ENCODE measurements at regions not wholly inside any gene's neighbourhood (a gene's known extent, or its start where the extent isn't known, plus 50 kb on each side); places are given as distances from the start of the nearest gene placed in this dataset.

DNA sequence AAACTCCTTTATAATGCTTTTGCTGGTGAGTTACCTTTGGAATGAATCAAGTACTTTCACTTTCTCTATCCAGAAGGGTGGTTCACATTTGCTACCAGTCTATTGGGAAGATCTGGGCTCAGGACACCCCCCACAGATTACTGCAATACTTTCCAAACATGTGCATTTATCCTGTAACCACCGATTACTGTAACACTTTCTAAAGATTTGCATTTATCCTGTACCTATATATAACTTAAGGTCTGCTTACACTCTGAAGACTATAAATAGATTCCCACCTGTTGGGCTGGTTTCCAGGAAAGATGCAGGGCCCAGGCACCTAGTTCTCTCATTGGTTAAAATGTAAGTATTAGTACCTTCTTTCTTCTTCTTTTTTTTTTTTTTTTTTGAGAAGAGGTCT lies 113.0 kb upstream of the NEDD4L start:
- in situ Hi-C loops (cut with HindIII; ENCODE audit: low sequenced_read_pairs), result no loop called here
- DNase-seq (ENCODE audit: low read depth, low spot score), result no peak
- TF ChIP-seq, protein P1, sequence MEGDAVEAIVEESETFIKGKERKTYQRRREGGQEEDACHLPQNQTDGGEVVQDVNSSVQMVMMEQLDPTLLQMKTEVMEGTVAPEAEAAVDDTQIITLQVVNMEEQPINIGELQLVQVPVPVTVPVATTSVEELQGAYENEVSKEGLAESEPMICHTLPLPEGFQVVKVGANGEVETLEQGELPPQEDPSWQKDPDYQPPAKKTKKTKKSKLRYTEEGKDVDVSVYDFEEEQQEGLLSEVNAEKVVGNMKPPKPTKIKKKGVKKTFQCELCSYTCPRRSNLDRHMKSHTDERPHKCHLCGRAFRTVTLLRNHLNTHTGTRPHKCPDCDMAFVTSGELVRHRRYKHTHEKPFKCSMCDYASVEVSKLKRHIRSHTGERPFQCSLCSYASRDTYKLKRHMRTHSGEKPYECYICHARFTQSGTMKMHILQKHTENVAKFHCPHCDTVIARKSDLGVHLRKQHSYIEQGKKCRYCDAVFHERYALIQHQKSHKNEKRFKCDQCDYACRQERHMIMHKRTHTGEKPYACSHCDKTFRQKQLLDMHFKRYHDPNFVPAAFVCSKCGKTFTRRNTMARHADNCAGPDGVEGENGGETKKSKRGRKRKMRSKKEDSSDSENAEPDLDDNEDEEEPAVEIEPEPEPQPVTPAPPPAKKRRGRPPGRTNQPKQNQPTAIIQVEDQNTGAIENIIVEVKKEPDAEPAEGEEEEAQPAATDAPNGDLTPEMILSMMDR (IDR thresholded peaks at IDR 0.05; ENCODE audit: low read depth, low read length), result no peak
- H3K4me3 ChIP-seq (ENCODE audit: low read depth, low read length), result no peak overlapping the region

DNA sequence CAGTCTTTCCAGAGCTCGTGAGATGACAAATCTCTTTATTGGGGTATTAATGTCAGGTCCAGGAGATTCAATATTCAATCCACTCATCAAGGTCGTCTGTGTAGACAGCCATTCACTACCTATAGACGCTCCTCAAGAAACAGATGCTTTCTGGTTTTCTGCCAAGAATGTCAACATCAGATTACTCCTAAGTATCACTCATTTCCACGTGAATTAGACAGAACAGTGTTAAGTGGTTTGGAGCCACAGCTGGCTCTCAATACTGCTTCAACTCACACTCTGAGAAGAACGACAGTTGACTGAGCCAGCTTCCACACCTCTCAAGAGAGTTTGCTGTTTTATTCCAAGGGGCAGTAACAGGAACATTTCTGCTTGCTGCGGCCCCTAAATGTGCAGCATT lies 113.5 kb upstream of the NEDD4L start:
- in situ Hi-C loops (cut with HindIII; ENCODE audit: low sequenced_read_pairs), result no loop called here
- TF ChIP-seq, protein P1 (IDR thresholded peaks at IDR 0.05; ENCODE audit: low read depth, low read length), result no peak
- H3K4me3 ChIP-seq (ENCODE audit: low read depth, low read length), result no peak overlapping the region
- DNase-seq (ENCODE audit: low read depth, low spot score), result no peak

DNA sequence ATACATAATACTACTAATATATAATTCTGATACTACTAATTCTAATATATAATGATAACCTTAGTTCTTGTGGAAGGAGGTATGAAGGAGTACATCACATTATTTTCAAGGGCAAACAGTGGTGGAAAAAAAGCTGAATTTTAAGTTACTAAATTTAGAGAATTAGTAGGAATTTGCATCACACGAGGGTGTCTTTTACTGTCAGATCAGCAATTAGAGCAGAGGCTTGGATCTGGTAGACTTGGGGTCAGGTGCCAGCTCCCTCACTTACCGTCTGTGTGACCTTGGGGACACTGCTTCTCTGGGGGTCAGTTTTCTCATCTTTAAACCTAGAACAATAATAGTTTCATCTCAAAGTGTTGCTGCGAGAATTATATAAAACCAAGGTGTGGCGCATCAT lies 114.1 kb upstream of the NEDD4L start:
- in situ Hi-C loops (cut with HindIII; ENCODE audit: low sequenced_read_pairs), result no loop called here
- TF ChIP-seq, protein P1 (IDR thresholded peaks at IDR 0.05; ENCODE audit: low read depth, low read length), result no peak
- DNase-seq (ENCODE audit: low read depth, low spot score), result no peak
- no peak overlapping the region for H3K4me3 ChIP-seq (ENCODE audit: low read depth, low read length)

DNA sequence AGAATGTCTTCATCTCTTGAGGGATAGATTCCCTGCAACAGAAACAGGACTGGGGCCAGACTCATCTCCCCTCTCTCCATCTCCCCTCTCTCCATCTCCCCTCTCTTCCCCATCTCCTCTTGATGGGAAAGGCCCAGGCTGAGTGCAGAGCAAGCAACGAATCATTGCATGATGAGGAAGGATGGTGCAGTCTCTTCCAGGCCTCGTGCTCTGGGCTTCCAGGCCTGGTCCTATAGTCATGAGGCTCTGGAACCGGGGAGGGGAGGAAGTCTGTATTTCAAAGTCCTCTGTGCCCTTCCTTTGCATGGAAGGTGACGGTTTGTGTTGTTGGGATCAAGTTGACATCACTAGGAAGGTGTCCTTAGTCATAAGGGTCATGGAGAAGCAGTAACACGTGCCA lies 115.6 kb upstream of the NEDD4L start:
- TF ChIP-seq, protein P1 (IDR thresholded peaks at IDR 0.05; ENCODE audit: low read depth, low read length), result no peak
- in situ Hi-C loops (cut with HindIII; ENCODE audit: low sequenced_read_pairs), result no loop called here

DNA sequence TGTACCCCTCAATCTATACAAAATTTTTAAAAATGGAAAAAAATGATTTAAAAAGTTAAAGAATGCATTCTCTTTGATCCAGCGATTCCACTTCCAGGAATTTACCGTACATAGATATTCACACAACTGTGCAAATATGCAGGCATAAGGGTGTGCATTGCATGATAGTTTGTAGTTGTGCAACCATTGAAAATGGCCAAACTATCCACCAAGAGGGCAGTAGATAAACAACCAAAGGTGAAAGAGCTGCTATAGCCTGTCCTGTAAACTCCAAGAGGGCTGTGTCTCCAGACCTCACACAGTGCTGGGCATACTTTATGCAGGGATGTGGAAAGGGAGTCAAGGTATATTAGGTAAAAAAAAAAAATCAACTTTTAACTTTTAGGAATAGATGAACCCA lies 116.5 kb upstream of the NEDD4L start:
- DNase-seq (ENCODE audit: low read depth, low spot score), result no peak
- no peak overlapping the region for H3K4me3 ChIP-seq (ENCODE audit: low read depth, low read length)
- TF ChIP-seq, protein P1 (IDR thresholded peaks at IDR 0.05; ENCODE audit: low read depth, low read length), result no peak
- in situ Hi-C loops (cut with HindIII; ENCODE audit: low sequenced_read_pairs), result no loop called here

More for the DNA sequence above, 115.6 kb upstream of the NEDD4L start:
- H3K4me3 ChIP-seq (ENCODE audit: low read depth, low read length), result no peak overlapping the region
- DNase-seq (ENCODE audit: low read depth, low spot score), result no peak

DNA sequence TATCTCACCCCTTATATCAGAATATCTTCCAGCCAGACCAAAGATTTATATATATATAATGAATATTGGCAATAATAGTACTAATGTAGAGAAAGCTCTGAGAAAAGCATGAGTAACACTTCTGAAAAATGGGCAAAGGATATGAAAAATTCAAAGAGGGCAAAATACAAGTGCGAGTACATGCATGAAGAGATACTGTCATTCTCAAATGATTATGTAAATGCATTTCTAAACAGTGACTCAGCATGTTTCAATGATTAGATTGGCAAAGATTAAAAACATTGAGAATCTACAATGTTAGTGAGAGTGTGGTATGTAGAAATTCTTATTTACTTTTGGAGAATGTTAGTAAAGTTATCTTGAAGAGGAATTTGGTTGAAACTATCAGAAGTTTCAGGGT lies 118.3 kb upstream of the NEDD4L start:
- TF ChIP-seq, protein P1 (IDR thresholded peaks at IDR 0.05; ENCODE audit: low read depth, low read length), result no peak
- DNase-seq (ENCODE audit: low read depth, low spot score), result peak; percentile 36
- in situ Hi-C loops (cut with HindIII; ENCODE audit: low sequenced_read_pairs), result no loop called here
- no peak overlapping the region for H3K4me3 ChIP-seq (ENCODE audit: low read depth, low read length)

DNA sequence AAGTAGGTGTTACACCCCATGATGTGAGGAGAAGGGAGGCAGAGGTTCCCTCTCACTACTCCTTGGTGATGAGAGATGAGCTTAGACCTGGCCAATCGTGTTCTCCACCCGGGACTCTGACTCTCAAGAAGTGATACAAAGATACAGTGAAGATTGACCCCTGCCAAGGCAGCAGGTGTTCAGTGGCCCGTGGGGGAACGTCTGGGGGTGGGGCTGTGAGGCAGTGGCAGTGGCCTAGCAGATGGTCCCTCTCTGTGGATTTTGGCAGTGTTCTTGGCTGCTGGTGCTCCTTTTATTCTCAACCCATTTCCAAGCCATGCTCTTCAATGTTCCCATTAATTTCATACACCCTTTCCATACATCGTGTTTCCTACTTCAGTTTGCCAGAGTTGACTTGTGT lies 120.4 kb upstream of the NEDD4L start:
- TF ChIP-seq, protein P1 (IDR thresholded peaks at IDR 0.05; ENCODE audit: low read depth, low read length), result no peak
- DNase-seq (ENCODE audit: low read depth, low spot score), result no peak
- in situ Hi-C loops (cut with HindIII; ENCODE audit: low sequenced_read_pairs), result no loop called here
- H3K4me3 ChIP-seq (ENCODE audit: low read depth, low read length), result no peak overlapping the region

Measured in astrocyte of the spinal cord (primary cell).